GM23338 (cell line): ENCODE measurements at regions not wholly inside any gene's neighbourhood (a gene's known extent, or its start where the extent isn't known, plus 50 kb on each side); places are given as distances from the start of the nearest gene placed in this dataset.

Source experiments
- EZH2phosphoT487 ChIP-seq: fragments of 200-600 bp; sonication (generic); IDR thresholded peaks from one replicate; pipeline ENCODE4 v1.8.1; 2018; ENCODE audit warnings: antibody characterized with exemption; ENCODE audit not compliant: unreplicated experiment
- POLR2AphosphoS5 ChIP-seq: IDR thresholded peaks from 2 replicates; pipeline ENCODE4 v1.6.1; 2016; ENCODE audit warnings: antibody characterized with exemption, low read depth
- TF ChIP-seq, protein P1 (sequence below): fragments of 250-450 bp; sonication (Bioruptor Pico); IDR thresholded peaks from 2 replicates; pipeline ENCODE4 v1.5.0; 2020; ENCODE audit warnings: mild to moderate bottlenecking, moderate library complexity
- TF ChIP-seq, protein P2 (sequence below): IDR thresholded peaks from one replicate; pipeline ENCODE4 v1.6.1; 2018; ENCODE audit warnings: antibody characterized with exemption; ENCODE audit not compliant: unreplicated experiment

DNA sequence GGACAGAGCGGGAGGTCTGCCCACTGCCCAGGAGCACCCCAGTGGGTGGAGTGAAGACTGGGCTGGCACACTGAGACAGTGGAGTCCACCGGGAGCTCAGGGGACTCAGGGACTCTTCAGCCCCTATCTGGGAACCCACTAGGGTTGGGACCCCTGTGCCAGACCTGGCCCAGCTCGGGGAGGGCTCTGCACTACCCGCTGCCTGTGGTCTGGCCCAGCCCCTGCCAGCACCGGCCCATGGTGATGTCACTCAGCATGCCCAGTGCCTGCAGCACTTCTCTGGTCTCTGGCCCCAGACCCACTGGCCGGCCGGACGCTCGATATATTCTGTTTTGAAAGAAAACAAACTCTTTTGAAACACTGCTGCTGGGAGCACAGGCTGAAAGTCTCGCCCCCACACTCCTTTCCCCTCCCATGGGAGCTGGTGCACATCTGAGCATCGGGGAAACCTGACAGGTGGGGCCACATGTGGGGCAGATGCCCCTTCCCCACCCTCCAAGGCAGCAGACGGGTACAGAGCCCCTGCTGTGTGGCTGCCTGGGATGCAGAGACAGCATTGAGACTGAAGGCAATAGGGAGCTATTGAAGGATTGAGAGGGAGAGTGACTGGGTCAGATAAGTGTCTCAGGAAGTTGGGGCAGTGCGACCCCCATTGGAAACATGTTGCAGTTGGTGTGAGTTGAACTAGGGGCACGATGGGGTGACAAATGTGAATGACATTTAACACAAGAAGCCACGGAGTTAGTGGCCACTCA lies 62.9 kb downstream of the MYEOV start (continued):
- TF ChIP-seq, protein P1, sequence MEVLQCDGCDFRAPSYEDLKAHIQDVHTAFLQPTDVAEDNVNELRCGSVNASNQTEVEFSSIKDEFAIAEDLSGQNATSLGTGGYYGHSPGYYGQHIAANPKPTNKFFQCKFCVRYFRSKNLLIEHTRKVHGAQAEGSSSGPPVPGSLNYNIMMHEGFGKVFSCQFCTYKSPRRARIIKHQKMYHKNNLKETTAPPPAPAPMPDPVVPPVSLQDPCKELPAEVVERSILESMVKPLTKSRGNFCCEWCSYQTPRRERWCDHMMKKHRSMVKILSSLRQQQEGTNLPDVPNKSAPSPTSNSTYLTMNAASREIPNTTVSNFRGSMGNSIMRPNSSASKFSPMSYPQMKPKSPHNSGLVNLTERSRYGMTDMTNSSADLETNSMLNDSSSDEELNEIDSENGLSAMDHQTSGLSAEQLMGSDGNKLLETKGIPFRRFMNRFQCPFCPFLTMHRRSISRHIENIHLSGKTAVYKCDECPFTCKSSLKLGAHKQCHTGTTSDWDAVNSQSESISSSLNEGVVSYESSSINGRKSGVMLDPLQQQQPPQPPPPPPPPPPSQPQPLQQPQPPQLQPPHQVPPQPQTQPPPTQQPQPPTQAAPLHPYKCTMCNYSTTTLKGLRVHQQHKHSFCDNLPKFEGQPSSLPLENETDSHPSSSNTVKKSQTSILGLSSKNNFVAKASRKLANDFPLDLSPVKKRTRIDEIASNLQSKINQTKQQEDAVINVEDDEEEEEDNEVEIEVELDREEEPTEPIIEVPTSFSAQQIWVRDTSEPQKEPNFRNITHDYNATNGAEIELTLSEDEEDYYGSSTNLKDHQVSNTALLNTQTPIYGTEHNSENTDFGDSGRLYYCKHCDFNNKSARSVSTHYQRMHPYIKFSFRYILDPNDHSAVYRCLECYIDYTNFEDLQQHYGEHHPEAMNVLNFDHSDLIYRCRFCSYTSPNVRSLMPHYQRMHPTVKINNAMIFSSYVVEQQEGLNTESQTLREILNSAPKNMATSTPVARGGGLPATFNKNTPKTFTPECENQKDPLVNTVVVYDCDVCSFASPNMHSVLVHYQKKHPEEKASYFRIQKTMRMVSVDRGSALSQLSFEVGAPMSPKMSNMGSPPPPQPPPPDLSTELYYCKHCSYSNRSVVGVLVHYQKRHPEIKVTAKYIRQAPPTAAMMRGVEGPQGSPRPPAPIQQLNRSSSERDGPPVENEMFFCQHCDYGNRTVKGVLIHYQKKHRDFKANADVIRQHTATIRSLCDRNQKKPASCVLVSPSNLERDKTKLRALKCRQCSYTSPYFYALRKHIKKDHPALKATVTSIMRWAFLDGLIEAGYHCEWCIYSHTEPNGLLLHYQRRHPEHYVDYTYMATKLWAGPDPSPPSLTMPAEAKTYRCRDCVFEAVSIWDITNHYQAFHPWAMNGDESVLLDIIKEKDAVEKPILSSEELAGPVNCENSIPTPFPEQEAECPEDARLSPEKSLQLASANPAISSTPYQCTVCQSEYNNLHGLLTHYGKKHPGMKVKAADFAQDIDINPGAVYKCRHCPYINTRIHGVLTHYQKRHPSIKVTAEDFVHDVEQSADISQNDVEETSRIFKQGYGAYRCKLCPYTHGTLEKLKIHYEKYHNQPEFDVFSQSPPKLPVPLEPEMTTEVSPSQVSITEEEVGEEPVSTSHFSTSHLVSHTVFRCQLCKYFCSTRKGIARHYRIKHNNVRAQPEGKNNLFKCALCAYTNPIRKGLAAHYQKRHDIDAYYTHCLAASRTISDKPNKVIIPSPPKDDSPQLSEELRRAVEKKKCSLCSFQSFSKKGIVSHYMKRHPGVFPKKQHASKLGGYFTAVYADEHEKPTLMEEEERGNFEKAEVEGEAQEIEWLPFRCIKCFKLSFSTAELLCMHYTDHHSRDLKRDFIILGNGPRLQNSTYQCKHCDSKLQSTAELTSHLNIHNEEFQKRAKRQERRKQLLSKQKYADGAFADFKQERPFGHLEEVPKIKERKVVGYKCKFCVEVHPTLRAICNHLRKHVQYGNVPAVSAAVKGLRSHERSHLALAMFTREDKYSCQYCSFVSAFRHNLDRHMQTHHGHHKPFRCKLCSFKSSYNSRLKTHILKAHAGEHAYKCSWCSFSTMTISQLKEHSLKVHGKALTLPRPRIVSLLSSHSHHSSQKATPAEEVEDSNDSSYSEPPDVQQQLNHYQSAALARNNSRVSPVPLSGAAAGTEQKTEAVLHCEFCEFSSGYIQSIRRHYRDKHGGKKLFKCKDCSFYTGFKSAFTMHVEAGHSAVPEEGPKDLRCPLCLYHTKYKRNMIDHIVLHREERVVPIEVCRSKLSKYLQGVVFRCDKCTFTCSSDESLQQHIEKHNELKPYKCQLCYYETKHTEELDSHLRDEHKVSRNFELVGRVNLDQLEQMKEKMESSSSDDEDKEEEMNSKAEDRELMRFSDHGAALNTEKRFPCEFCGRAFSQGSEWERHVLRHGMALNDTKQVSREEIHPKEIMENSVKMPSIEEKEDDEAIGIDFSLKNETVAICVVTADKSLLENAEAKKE = no peak
- TF ChIP-seq, protein P2, sequence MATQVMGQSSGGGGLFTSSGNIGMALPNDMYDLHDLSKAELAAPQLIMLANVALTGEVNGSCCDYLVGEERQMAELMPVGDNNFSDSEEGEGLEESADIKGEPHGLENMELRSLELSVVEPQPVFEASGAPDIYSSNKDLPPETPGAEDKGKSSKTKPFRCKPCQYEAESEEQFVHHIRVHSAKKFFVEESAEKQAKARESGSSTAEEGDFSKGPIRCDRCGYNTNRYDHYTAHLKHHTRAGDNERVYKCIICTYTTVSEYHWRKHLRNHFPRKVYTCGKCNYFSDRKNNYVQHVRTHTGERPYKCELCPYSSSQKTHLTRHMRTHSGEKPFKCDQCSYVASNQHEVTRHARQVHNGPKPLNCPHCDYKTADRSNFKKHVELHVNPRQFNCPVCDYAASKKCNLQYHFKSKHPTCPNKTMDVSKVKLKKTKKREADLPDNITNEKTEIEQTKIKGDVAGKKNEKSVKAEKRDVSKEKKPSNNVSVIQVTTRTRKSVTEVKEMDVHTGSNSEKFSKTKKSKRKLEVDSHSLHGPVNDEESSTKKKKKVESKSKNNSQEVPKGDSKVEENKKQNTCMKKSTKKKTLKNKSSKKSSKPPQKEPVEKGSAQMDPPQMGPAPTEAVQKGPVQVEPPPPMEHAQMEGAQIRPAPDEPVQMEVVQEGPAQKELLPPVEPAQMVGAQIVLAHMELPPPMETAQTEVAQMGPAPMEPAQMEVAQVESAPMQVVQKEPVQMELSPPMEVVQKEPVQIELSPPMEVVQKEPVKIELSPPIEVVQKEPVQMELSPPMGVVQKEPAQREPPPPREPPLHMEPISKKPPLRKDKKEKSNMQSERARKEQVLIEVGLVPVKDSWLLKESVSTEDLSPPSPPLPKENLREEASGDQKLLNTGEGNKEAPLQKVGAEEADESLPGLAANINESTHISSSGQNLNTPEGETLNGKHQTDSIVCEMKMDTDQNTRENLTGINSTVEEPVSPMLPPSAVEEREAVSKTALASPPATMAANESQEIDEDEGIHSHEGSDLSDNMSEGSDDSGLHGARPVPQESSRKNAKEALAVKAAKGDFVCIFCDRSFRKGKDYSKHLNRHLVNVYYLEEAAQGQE = no peak
- TF ChIP-seq POLR2AphosphoS5 = no peak
- TF ChIP-seq EZH2phosphoT487 = no peak
